Transverse colon (tissue), 4 donors: ENCODE measurements at regions not wholly inside any gene's neighbourhood (a gene's known extent, or its start where the extent isn't known, plus 50 kb on each side); places are given as distances from the start of the nearest gene placed in this dataset.

Experiments
- CTCF ChIP-seq, 5 experiments: fragments of 200-600 bp in 3 of 5; fragments of 450-650 bp in 2 of 5; sonication (generic) in 3 of 5; IDR thresholded peaks; 1 replicate in 2 of 5; 2 replicates in 3 of 5; pipeline ENCODE4 v1.5.1; 2016 to 2017; ENCODE audit warnings: antibody characterized with exemption in 5 of 5, inconsistent platforms in 3 of 5, mild to moderate bottlenecking in 2 of 5, moderate library complexity in 1 of 5
- EP300 ChIP-seq: sonication (generic); formaldehyde crosslinking; IDR thresholded peaks from one replicate; pipeline ENCODE4 v1.6.1; 2017; ENCODE audit warnings: antibody characterized with exemption, low read depth
- POLR2A ChIP-seq: fragments of 450-650 bp; IDR thresholded peaks from one replicate; pipeline ENCODE4 v1.6.1; 2016; ENCODE audit warnings: antibody characterized with exemption, mild to moderate bottlenecking, moderate library complexity
- POLR2AphosphoS5 ChIP-seq, 3 donors: sonication (generic); formaldehyde crosslinking; IDR thresholded peaks; one replicate each; pipeline ENCODE4 v1.6.1; 2016; ENCODE audit warnings: antibody characterized with exemption in 3 of 3

GRCh38 chr20:60378620-60379019 is 420.4 kb downstream of the CDH26 start:
- no peak for TF ChIP-seq EP300
- no peak for TF ChIP-seq CTCF (IDR thresholded peaks at IDR 0.05)
- TF ChIP-seq POLR2A: no peak
- TF ChIP-seq POLR2AphosphoS5 (IDR thresholded peaks at IDR 0.05): no peak
